HG02610 (cell line): ENCODE measurements at regions not wholly inside any gene's neighbourhood (a gene's known extent, or its start where the extent isn't known, plus 50 kb on each side); places are given as distances from the start of the nearest gene placed in this dataset.

Source experiments
- ATAC-seq: cut with Tn5 transposase; IDR thresholded peaks from one replicate; pipeline ENCODE4 v1.9.1; 2021; ENCODE audit warnings: mild to moderate bottlenecking, moderate library complexity; ENCODE audit not compliant: unreplicated experiment

DNA sequence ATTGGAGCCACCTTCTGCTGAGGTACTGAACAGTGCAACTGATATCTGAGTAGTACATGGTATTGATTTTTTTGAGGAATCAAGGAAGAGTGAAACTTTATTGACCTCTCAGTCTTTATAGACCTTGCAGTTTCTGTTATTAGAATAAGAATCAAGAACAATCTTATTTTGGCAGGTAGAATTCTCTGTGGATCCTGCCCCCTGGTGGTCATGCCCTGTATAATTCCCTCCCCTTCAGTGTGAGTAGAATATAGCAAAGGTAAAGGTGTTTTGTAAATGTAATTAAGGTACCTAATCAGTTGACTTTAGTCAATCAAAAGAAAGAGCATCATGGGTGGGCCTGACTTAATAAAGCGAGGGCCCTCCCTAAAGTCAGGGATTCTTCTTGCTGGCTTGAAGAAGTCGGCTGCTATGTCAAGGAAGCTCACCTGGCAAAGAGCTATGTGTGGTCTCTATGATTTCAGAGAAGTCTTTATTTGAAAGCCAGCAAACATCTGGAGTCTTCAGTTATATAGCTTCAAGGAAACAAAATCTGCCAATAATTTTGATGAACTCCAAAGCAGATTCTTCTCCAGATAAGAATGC is 142.8 kb downstream of the LSM5 start:
- no peak for ATAC-seq

DNA sequence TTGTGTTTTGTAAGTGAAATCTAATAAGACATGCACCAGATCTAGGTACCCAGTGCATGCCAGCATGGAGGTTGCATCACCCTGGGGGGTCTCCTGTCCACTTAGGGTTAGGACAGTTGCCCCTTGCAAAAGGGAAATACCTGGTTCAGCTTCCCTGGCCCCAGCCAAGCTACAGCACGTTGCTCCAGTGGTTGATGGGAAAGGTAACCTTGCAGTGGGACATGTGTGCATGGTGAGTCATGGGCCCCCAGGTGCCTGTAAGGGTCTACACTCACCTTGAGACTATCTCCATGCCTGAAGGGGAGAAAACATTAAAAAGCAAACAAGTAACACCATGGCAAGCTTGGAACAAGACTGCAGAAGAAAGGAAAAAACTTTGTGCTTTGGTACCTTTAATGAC is 143.9 kb downstream of the LSM5 start:
- ATAC-seq: no peak

DNA sequence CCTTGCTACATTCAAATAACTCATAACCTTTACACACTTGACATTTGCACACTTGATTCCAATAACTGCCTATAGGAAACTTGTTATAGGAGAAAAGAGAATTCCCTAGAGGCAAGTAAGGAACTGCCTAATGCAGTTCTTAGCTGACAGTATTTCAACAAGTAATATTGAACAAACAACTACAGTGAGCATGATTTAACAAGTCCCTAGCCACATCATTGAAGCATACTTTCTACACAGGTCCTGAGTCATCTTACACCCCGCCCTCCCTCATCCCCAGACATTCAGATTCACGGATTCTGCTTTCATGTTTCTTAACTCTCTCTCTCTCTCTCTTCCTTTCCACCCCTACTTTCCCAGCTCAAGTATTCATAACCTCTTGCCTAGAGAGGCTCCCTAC is 153.5 kb downstream of the LSM5 start:
- ATAC-seq: no peak

DNA sequence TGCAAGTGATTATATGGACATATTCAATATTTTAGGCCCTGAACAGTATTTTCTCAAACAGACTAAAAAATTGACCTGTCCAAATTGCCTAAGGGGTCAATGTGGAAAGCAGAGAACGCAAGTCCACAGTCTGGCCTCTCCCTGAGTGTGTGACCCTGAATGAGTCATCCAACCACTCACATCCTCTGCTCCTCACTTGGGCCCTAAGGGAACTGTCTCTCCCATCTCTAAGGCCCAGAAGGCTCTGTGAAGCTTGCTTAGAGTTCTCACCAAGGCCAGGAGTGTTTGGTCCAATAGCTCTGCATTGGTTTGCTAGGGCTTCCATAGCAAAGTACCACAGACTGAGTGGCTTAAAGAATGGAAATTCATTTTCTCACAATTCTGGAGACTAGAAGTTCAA is 155.1 kb downstream of the LSM5 start:
- no peak for ATAC-seq

DNA sequence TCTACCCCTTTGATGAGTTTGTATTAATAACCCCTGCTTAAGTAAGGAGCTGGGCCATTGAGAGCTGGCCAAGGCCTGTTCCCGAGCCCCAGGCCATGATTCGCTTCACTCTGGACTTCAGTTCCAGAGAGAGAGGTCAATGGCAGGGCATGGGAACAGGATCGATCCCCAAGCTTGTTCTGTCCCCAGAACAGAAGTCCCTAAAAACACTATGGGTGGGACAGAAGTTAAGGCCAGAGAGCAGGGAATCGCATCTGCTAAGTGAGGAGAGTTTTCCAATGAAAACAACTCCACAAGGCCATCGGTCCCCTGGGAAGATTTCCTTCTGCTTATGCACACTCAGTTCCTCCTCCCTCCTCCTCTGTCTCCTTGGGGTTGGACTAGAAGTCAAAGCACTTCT is 159.6 kb downstream of the LSM5 start:
- ATAC-seq: no peak

DNA sequence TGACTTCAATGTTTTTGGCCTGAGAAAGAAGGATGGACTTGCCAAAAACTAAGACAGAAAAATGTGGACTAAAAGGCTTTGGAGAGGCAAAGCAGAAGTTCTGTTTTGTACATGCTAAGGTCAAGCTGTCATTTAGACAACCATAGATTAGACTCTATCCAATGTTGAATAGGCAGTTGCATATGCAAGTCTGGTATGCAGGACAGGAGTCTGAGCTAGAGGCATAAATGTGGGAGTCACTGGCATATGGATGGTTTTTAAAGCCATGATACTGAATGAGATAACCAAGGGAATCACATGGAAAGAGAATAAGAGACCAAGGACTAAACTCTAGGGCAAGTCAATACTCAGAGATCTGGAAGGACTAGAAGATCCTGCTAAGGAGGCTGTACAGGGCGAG is 164.1 kb downstream of the LSM5 start:
- no peak for ATAC-seq

DNA sequence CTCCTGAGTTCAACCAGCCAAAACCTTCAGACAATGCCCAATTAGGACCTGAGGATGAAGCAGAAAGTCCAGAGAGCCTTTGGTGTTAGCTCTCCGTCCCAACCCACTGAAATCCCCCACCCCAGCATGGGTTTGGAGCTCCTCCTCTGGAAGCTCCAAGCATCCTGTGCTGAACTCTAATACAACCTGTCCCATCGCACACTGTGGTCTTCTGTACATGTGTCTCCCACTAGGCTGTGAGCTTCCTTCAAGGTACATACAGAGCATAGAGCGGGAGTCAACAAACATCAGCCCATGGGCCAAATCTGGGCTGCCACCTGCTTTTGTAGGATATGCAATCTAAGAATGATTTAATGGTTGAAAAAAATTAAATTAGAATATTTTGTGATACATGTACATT is 166.5 kb downstream of the LSM5 start:
- no peak for ATAC-seq

DNA sequence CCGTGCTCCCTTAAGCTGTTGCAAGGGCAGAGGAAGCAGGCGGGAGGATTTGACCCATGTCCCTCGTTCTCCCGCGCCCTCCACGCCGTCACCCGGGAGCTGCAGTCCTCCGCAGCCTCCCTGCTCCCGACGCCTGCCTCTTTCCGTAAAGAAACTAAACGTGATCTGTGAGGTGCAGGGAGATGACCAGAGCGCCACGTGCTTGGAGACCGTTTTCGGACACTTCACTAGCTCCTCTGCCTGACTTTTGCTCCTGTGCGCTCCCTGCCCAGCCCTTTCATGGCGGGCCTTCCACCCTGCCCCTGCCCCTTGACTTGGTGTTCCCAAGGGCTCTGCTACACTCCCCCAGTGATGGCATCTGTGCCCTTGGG is 171.2 kb downstream of the LSM5 start:
- ATAC-seq: no peak

DNA sequence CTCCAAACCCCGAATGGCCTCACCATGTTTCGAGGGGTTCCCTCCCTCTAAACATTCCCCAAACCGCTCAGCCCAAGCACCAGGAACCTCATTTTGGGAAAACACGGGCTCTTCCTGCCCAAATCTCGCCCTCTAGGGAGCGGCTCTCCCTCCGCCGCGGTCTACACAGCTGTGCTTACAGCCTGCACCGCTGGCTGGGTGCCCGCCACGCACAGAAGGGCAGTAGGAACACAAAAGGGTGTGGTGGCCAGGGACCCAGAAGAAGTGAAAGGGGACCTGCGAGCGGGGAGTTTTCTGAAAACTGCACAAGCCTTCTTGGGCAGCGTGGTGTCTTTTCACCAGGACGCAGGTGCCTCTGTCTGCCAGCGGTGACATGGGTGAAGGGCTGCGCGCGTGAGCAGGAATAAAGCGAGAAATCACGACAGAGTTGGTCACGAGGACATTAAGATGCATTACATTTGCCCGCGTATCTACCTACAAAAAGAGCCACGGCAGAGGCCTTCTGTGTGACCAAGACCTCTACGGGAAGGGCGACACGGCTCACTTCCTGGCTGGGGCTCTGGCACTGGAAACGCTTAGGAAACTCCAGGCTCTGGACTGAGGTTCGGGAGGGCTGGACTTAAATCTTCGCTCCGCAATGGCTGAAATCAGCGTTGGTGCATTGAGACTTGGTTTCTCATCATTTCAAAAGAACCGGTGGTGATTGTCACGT is 171.7 kb downstream of the LSM5 start:
- no peak for ATAC-seq

DNA sequence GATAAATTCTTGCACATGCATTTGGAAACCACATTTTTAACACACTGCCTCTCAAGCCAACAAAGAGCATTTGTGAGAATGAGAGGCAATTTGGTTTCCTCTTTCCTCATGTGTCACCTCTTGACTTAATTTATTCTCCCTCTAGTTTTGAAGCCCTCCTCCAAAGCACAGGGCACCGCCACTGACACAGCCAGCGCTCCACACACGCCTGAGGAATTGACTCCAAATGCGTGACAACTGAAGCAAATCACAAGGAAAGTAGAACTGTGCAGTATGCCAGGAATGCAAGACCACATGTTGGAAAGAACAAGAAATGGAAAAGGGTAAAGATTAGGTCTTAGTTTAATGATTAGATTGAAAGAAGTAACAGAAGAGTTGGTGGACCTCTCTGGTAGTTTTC is 173.3 kb downstream of the LSM5 start:
- ATAC-seq: no peak

DNA sequence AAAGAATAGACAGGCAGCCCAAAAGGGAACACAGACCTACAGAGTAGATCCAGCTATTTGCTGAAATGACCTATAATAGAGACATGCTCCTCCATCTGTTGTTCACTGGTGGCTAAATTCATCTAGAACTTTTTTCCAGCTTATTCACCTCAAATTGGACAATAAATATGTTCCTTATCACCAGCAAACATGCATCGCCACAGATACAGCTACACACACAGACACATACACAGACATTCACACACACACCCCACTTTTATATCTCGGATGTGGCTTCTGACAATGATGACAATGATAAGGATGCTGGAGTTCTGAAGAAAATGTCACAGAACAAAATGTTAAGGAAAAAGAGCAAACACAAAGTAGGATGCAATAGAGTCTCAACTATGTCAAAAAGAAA is 175.4 kb downstream of the LSM5 start:
- no peak for ATAC-seq

DNA sequence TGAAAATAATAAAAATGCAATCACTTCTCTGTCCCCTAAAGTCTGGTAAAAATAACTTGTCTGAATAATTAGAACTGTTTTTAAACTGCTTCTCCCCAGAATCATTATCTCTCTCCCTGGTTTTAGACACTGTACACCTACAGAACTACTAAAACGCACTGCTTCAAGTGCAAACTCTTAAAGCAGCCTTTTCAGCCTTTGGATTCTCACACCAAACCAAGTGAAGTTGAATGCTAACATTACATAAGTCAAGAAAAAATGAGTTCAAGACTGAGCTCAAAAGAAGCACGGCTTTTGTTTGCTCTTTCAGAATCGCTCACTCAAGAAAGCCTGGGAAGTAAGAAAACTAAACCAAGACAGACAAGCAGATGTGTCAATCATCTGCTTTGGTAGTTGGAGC is 188.8 kb downstream of the LSM5 start:
- no peak for ATAC-seq

DNA sequence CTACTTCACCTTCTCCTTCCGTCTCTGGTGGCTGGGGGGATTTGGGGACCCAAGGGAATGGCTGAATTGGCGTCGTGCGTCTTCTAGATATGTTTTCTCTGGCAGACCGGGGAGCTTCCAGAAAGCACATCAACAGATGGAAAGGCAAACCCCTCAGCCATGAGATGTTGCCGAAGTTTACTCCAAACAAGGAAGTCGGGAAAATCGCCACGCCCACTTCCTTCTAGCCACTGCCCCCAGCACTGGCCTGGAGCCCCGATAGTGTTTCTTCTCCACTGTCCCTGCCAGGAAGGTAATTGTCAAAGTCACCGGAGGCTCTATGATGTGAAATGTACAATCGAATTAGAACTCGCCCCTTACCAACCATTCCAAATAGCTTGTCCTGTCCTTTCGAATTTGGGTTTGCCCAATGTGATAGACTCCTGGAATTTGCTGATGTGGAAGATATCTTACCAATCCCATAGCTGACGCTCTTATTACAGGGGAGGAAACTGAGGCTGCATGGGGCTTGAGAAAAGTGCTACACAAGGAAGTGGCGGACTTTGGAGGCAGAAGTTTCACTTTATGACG is 191.0 kb downstream of the LSM5 start:
- ATAC-seq: no peak

DNA sequence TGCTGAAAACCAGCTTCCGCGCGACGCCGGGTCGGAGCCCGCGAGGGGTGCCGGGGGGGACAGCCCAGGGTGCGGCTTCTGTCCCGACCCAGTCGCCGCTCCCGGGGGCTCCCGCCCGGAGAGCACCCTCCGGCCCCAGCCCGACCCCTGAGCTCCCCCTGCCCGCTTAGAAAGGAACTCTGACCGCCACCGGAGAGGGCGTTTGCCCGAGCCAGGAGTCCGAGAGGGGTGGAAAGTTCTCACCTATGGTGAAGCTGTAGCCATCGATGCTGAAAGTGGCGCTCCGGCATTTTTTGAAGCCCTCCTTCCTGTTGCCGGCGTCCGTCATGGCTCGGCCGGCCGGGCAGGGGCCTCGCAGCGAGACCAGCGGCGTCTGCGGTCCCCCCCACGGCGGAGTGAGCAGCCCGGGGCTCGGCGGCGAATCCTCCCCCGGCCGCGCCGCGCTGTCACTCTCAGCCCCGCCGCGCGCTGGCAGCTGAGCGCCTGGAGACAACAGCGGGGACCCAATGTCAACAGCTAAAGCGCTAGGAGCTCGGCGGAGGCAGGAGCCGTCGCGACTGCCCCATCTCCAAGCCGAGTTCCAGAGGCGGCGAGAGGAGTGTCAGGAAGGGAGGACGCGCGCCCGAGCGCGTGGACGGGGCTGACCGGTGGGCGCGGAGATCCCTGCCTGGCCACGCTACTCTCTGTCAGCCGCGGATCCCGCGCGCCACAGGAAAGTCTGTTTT is 191.6 kb downstream of the LSM5 start:
- no peak for ATAC-seq

DNA sequence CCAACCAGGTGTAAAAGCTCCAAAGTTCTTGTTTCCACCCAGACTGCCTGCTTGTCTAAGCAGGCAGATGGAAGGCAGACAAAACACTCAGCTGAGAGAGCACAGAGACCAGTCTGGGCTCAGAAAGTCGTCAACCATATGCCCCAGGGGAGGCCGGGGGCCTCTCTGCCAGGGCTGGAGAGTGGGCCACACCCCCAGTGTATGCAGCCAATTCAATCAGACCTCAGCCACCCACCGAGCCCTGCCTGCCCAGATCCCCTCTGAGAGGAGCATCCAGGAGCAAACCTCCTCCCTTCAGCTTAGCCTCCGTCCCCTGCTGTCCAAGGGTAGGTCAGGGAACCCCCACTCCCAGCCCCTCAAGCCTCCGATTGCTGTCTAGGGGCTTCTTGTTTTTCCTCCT is 196.3 kb downstream of the LSM5 start:
- no peak for ATAC-seq

DNA sequence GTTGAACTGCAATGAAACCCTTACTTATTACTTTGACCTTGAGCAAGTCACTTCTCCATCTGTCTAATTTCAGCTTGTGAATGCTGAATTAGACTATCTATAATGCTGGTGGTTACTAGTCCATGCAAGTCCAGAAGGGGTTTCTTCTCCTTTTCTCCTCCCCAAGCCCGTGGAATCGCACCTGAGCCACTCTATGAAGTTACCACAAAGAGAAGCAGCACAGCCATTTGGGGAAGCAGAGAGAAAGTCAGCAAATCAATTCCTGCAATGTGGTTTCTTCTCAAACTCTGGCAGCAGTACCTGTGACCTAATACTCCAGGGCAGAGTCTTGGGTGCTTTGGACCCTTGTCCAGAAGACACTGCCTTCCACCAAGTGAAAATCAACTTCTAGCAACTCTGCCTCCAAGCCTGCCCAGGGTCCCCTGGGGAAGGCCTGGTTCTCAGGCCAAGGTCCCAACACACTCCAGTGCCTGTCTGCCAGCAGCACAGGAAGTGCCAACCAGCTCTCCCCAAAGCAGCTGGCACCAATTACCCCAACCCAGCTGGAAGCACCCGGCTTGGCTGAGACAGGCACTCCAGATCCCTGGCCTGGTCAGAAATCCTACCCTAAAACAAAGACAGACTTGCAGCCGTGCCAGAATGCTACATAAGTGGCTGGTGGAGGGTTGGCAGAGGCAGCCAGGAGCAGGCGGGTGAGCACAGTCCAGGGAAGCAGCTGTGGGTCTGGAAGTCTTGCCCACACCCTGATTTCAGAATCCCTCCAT is 200.3 kb downstream of the LSM5 start:
- no peak for ATAC-seq

DNA sequence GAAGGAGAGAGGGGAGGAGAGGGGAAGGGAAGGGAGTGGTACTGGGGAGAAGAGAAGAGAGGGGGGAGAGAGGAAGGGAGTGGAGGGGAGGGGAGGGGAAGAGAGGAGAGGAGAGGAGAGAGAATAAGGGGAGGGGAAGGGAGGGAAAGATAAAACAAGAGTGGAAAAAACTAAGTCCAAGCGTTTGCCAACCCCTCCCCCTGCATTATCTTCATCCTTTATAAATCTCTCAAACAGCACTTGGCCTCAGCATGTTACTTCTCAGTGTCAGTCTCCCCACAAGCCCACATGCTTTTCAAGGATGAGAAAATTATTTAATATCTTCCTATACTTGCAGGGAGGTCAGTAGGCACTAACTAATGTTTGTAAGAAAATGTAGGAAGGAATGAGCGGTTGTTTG is 204.5 kb downstream of the LSM5 start:
- ATAC-seq: no peak

DNA sequence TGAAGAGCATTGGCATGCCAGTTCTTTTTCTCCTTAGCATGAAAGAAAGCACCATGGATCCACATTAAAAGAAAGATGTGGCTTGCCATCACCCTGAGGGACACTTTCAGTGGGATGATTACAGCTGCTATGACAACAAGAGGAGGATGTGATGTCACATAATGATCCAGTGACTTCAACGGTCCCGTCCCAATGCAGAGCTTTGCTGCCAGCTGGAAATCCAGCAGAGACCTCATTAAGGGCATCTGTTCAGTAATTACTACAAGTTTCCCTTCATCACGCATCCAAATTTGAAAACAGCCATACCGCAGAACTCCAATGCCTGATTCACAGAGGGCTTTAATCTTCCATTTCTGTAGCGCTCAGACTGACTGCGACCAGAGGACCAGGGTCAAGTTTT is 206.6 kb downstream of the LSM5 start:
- ATAC-seq: no peak

DNA sequence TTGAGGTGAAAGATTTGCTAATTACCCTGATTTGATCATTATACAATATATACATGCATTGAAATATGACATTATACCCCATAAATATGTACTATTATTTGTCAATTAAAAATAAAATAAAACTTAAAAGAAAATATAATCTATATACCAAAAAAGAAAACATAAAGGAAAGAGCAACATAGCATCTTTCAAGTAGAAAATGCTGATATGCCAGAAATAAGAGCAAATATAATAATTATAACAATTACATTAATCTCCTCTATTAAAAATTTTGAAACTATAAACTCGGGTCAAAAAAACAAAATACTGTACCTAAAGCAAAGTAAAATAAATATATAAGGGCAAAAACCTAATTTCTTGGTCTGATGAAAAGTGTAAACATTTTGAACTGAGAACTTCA is 209.3 kb upstream of the PDE1C start:
- ATAC-seq: no peak

DNA sequence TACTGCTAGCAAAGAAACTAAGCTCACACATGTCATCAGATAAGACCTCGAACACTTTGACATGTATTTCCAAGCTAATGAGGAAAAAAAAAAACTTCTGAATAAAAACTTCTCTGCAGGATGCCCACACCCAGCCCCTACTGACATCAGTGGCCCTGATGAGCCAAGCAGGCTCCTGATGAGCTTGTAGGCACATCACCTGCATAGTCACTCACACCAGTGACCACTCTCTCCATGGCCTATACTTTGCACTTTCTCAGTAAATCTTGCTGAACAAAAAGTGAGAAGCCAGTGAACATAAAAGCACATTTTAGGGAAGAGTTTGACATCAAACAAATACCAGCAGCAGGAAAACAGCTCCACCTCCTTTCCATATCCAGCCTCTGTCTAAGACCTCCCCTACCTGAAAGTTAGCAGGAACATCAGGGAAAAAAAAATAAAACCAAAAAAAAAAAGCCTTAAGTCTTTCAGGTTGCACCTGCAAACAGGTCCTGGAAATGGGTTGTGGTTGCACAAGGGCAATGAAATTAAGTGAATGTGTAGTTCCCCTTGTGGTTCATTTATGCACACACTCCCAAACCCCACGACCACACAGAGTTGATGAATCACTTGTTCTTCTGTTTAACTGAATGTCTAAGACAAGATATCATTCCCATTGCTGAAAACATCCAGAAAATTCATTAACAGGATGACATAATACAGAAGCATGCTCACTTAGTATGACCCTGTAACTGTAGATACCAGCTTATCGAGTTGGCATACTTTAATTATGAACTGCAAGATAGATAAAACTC is 205.2 kb upstream of the PDE1C start:
- ATAC-seq: peak; percentile 69

DNA sequence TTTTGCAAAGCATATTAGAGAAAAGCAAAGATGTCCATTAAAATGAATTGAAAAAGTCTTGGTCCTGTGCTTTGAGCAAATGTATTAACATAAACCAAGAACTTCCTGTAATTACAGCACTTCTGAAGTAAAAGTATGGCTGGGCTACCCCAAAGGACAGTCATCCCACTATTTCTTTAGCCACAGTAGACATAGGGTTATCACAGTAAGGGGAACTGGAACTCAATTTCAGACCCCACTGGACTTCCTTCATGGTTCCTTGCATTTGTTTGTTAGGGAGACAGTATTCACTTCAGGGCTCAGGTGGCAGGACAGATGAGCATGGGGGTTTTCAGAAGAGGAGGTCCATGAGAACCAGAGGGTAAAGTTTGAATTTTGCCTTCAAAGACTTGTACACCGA is 203.1 kb upstream of the PDE1C start:
- ATAC-seq: peak; percentile 78
